ENCODE measurements at regions not wholly inside any gene's neighbourhood (a gene's known extent, or its start where the extent isn't known, plus 50 kb on each side); places are given as distances from the start of the nearest gene placed in this dataset.

DNA sequence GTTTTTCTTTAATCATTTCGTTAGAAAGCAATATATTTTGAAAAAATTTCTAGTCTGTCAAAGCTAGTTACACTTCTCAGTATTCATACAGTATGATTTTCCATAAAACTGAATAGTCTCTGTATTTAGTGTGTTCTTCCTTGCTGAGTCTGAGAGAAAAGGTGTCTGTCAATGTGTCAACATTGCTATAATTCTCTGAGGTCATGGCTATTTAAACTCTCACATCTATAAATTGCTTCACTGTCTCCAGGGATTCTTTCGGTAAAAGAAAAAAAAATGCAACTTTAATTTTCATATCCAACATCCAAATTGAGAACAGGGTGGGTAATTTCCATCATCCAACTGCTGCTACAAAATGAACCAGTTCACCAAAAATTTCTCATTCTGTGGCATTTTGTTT, 319.7 kb upstream of the GHITM start:
- H3K9me3 ChIP-seq (ENCODE audit: control insufficient read depth, low read length) = no peaks in the 10 kb centered on the region
- intact Hi-C loops (cut with DNase I) = no loop called here
- no peaks in the 10 kb centered on the region for H3K36me3 ChIP-seq (ENCODE audit: control insufficient read depth in 1 of 2, insufficient read depth in 2 of 2, low read length in 1 of 2)
- no peaks in the 10 kb centered on the region for H3K4me1 ChIP-seq (ENCODE audit: control insufficient read depth in 1 of 2, insufficient read depth in 2 of 2, low read length in 2 of 2)
- H3K27me3 ChIP-seq (ENCODE audit: control insufficient read depth in 1 of 2, insufficient read depth in 2 of 2, low read length in 1 of 2) = no peaks in the 10 kb centered on the region
- DNase-seq = no peak
- H3K4me3 ChIP-seq (ENCODE audit: low read length in 2 of 2) = no peak overlapping the region
- WGBS, 2 donors = 51 to 58% methylated on average over 2 of the region's 2 CpGs
- ATAC-seq (ENCODE audit: low FRiP score) = no peak
- H3K27ac ChIP-seq (ENCODE audit: low read depth in 1 of 2, low read length in 2 of 2) = no peak overlapping the region

- WGBS, 2 donors = 11 to 12% methylated on average over 3 of the region's 3 CpGs
- ATAC-seq (ENCODE audit: low FRiP score) = no peak
- no peaks in the 10 kb centered on the region for H3K27me3 ChIP-seq (ENCODE audit: control insufficient read depth in 1 of 2, insufficient read depth in 2 of 2, low read length in 1 of 2)
- no peaks in the 10 kb centered on the region for H3K36me3 ChIP-seq (ENCODE audit: control insufficient read depth in 1 of 2, insufficient read depth in 2 of 2, low read length in 1 of 2)
- H3K4me3 ChIP-seq (ENCODE audit: low read length in 2 of 2) = no peak overlapping the region
- H3K9me3 ChIP-seq (ENCODE audit: control insufficient read depth, low read length) = no peaks in the 10 kb centered on the region
- no peak overlapping the region for H3K27ac ChIP-seq (ENCODE audit: low read depth in 1 of 2, low read length in 2 of 2)
- DNase-seq = no peak
- no peaks in the 10 kb centered on the region for H3K4me1 ChIP-seq (ENCODE audit: control insufficient read depth in 1 of 2, insufficient read depth in 2 of 2, low read length in 2 of 2)
- intact Hi-C loops (cut with DNase I) = no loop called here
These were observed 319.3 kb upstream of the GHITM start for GRCh38 chr10:83820033-83820432.

GRCh38 chr10:83824099-83824498, 315.2 kb upstream of the GHITM start:
- 91% methylated on average over 3 of the region's 3 CpGs for WGBS, 2 donors

GRCh38 chr10:83834096-83834495, 305.2 kb upstream of the GHITM start:
- WGBS, 2 donors = 89 to 90% methylated on average over 2 of the region's 2 CpGs
- Histone ChIP-seq H3K27ac (ENCODE audit: low read depth in 1 of 2, low read length in 2 of 2) (no peak overlapping the region), H3K4me3 (ENCODE audit: low read length in 2 of 2) (no peak overlapping the region), H3K4me1 (ENCODE audit: control insufficient read depth in 1 of 2, insufficient read depth in 2 of 2, low read length in 2 of 2) (no peaks in the 10 kb centered on the region), H3K36me3 (ENCODE audit: control insufficient read depth in 1 of 2, insufficient read depth in 2 of 2, low read length in 1 of 2) (no peaks in the 10 kb centered on the region), H3K9me3 (ENCODE audit: control insufficient read depth, low read length) (no peaks in the 10 kb centered on the region), H3K27me3 (ENCODE audit: control insufficient read depth in 1 of 2, insufficient read depth in 2 of 2, low read length in 1 of 2) (no peaks in the 10 kb centered on the region)
- intact Hi-C loops (cut with DNase I) = no loop called here
- DNase-seq (no peak), ATAC-seq (ENCODE audit: low FRiP score) (no peak)

More at GRCh38 chr10:83824099-83824498, 315.2 kb upstream of the GHITM start:
- Histone ChIP-seq H3K4me3 (ENCODE audit: low read length in 2 of 2) (no peak overlapping the region), H3K27ac (ENCODE audit: low read depth in 1 of 2, low read length in 2 of 2) (no peak overlapping the region), H3K4me1 (ENCODE audit: control insufficient read depth in 1 of 2, insufficient read depth in 2 of 2, low read length in 2 of 2) (no peaks in the 10 kb centered on the region), H3K36me3 (ENCODE audit: control insufficient read depth in 1 of 2, insufficient read depth in 2 of 2, low read length in 1 of 2) (no peaks in the 10 kb centered on the region), H3K9me3 (ENCODE audit: control insufficient read depth, low read length) (peaks cover 4% of the 10 kb centered on the region), H3K27me3 (ENCODE audit: control insufficient read depth in 1 of 2, insufficient read depth in 2 of 2, low read length in 1 of 2) (no peaks in the 10 kb centered on the region)
- ATAC-seq (ENCODE audit: low FRiP score) = no peak
- intact Hi-C loops (cut with DNase I) = no loop called here
- no peak for DNase-seq

- ATAC-seq (ENCODE audit: low FRiP score) (no peak), DNase-seq (no peak)
- no peaks in the 10 kb centered on the region for H3K4me1 ChIP-seq (ENCODE audit: control insufficient read depth in 1 of 2, insufficient read depth in 2 of 2, low read length in 2 of 2)
- no peak overlapping the region for H3K27ac ChIP-seq (ENCODE audit: low read depth in 1 of 2, low read length in 2 of 2)
- H3K27me3 ChIP-seq (ENCODE audit: control insufficient read depth in 1 of 2, insufficient read depth in 2 of 2, low read length in 1 of 2) = no peaks in the 10 kb centered on the region
- intact Hi-C loops (cut with DNase I) = no loop called here
- no peaks in the 10 kb centered on the region for H3K36me3 ChIP-seq (ENCODE audit: control insufficient read depth in 1 of 2, insufficient read depth in 2 of 2, low read length in 1 of 2)
- no peak overlapping the region for H3K4me3 ChIP-seq (ENCODE audit: low read length in 2 of 2)
- no peaks in the 10 kb centered on the region for H3K9me3 ChIP-seq (ENCODE audit: control insufficient read depth, low read length)
- 34 to 48% methylated on average over 3 of the region's 3 CpGs for WGBS, 2 donors
These were observed 303.2 kb upstream of the GHITM start for GRCh38 chr10:83835945-83836745.

GRCh38 chr10:83848677-83849076, 290.6 kb upstream of the GHITM start:
- Histone ChIP-seq H3K27me3 (ENCODE audit: control insufficient read depth in 1 of 2, insufficient read depth in 2 of 2, low read length in 1 of 2) (no peaks in the 10 kb centered on the region), H3K27ac (ENCODE audit: low read depth in 1 of 2, low read length in 2 of 2) (no peak overlapping the region), H3K4me3 (ENCODE audit: low read length in 2 of 2) (no peak overlapping the region), H3K9me3 (ENCODE audit: control insufficient read depth, low read length) (no peaks in the 10 kb centered on the region), H3K4me1 (ENCODE audit: control insufficient read depth in 1 of 2, insufficient read depth in 2 of 2, low read length in 2 of 2) (no peaks in the 10 kb centered on the region), H3K36me3 (ENCODE audit: control insufficient read depth in 1 of 2, insufficient read depth in 2 of 2, low read length in 1 of 2) (no peaks in the 10 kb centered on the region)
- intact Hi-C loops (cut with DNase I) = no loop called here
- no peak for ATAC-seq (ENCODE audit: low FRiP score)
- 52 to 57% methylated on average over 3 of the region's 3 CpGs for WGBS, 2 donors
- no peak for DNase-seq

- no peaks in the 10 kb centered on the region for H3K4me1 ChIP-seq (ENCODE audit: control insufficient read depth in 1 of 2, insufficient read depth in 2 of 2, low read length in 2 of 2)
- no peak overlapping the region for H3K27ac ChIP-seq (ENCODE audit: low read depth in 1 of 2, low read length in 2 of 2)
- H3K9me3 ChIP-seq (ENCODE audit: control insufficient read depth, low read length) = no peaks in the 10 kb centered on the region
- no peaks in the 10 kb centered on the region for H3K36me3 ChIP-seq (ENCODE audit: control insufficient read depth in 1 of 2, insufficient read depth in 2 of 2, low read length in 1 of 2)
- H3K4me3 ChIP-seq (ENCODE audit: low read length in 2 of 2) = no peak overlapping the region
- intact Hi-C loops (cut with DNase I) = no loop called here
- H3K27me3 ChIP-seq (ENCODE audit: control insufficient read depth in 1 of 2, insufficient read depth in 2 of 2, low read length in 1 of 2) = no peaks in the 10 kb centered on the region
- no peak for DNase-seq
- ATAC-seq (ENCODE audit: low FRiP score) = no peak
These were observed 290.2 kb upstream of the GHITM start for GRCh38 chr10:83849150-83849549.

DNA sequence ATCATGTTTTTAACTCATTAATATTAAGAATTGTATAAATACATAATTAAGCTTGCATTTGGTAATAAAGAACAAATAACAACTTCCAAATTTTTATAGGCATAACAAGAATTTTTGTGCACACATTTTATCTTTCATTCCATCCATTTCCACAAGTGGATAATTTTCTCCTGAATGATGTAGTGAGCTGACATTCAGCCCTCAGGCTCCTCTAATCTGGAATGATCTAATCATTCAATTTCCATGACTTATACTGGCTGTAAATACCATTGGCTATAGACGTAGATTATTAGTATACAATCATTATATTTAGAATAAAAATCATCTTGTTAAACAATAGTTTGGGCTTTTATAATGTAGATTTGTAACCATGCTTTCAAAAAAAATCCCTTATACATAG, 287.2 kb upstream of the GHITM start:
- H3K27ac ChIP-seq (ENCODE audit: low read depth in 1 of 2, low read length in 2 of 2) = no peak overlapping the region
- WGBS, 2 donors = 40 to 49% methylated on average over 1 of the region's 1 CpG
- no peaks in the 10 kb centered on the region for H3K9me3 ChIP-seq (ENCODE audit: control insufficient read depth, low read length)
- DNase-seq (no peak), ATAC-seq (ENCODE audit: low FRiP score) (no peak)
- H3K4me3 ChIP-seq (ENCODE audit: low read length in 2 of 2) = no peak overlapping the region
- H3K27me3 ChIP-seq (ENCODE audit: control insufficient read depth in 1 of 2, insufficient read depth in 2 of 2, low read length in 1 of 2) = no peaks in the 10 kb centered on the region
- no peaks in the 10 kb centered on the region for H3K36me3 ChIP-seq (ENCODE audit: control insufficient read depth in 1 of 2, insufficient read depth in 2 of 2, low read length in 1 of 2)
- H3K4me1 ChIP-seq (ENCODE audit: control insufficient read depth in 1 of 2, insufficient read depth in 2 of 2, low read length in 2 of 2) = no peaks in the 10 kb centered on the region
- intact Hi-C loops (cut with DNase I) = no loop called here

DNA sequence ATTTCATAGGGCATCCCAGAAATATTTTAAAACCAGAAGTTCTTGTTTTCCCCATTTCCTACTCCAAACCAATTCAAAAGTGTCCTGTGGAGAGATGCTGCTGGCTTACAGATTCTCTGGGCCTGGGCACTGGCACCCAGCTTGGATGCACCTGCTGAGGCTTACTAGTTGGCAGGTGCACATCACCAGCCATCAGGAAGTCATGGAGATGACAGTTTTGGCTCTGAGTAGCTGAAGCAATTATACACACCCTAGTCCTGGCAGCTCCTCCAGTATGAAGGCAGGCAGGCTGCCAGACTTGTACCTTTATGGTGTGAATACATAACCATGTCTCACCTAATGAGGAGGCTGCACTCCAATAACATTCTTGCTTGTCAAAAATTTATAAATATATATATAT, 276.6 kb upstream of the GHITM start:
- H3K27me3 ChIP-seq (ENCODE audit: control insufficient read depth in 1 of 2, insufficient read depth in 2 of 2, low read length in 1 of 2) = no peaks in the 10 kb centered on the region
- peaks cover 0 to 1% of the 10 kb centered on the region in 2 donors for H3K4me1 ChIP-seq (ENCODE audit: control insufficient read depth in 1 of 2, insufficient read depth in 2 of 2, low read length in 2 of 2)
- no peak for ATAC-seq (ENCODE audit: low FRiP score)
- no peak overlapping the region for H3K4me3 ChIP-seq (ENCODE audit: low read length in 2 of 2)
- H3K9me3 ChIP-seq (ENCODE audit: control insufficient read depth, low read length) = peaks cover 1% of the 10 kb centered on the region
- H3K27ac ChIP-seq (ENCODE audit: low read depth in 1 of 2, low read length in 2 of 2) = no peak overlapping the region
- intact Hi-C loops (cut with DNase I) = no loop called here
- DNase-seq = no peak
- H3K36me3 ChIP-seq (ENCODE audit: control insufficient read depth in 1 of 2, insufficient read depth in 2 of 2, low read length in 1 of 2) = no peaks in the 10 kb centered on the region

Data from aorta (tissue), 5 donors.